Right hindlimb (tissue), 1 donor: ENCODE measurements at regions not wholly inside any gene's neighbourhood (a gene's known extent, or its start where the extent isn't known, plus 50 kb on each side); places are given as distances from the start of the nearest gene placed in this dataset.
"Not testable (repeated sequence)": the region's sequence is repeated elsewhere in the genome, so short reads cannot be mapped to it uniquely, and the experiment has no call there.

ENCODE experiments used
- DNase-seq: peaks from one replicate; pipeline ENCODE4 v3.0.0-alpha.2; 2018

- DNase-seq = no peak
Measured at GRCh38 chr13:104635879-104636278, 1569.7 kb upstream of the SLC10A2 start.

GRCh38 chr13:104634016-104634415 is 1567.8 kb upstream of the SLC10A2 start:
- no peak for DNase-seq

GRCh38 chr13:104632736-104633135 is 1566.5 kb upstream of the SLC10A2 start:
- DNase-seq = no peak

- DNase-seq = no peak
Measured at GRCh38 chr13:104625201-104625600, 1559.0 kb upstream of the SLC10A2 start.

- DNase-seq = no peak
Measured at GRCh38 chr13:104616990-104617389, 1550.8 kb upstream of the SLC10A2 start.

GRCh38 chr13:104614361-104615145 is 1548.3 kb upstream of the SLC10A2 start:
- no peak for DNase-seq

GRCh38 chr13:104608331-104608730 is 1542.1 kb upstream of the SLC10A2 start:
- no peak for DNase-seq

- not testable (repeated sequence) for DNase-seq
Measured at GRCh38 chr13:104605435-104605834, 1539.2 kb upstream of the SLC10A2 start.

- no peak for DNase-seq
Measured at GRCh38 chr13:104597546-104598180, 1531.4 kb upstream of the SLC10A2 start.

GRCh38 chr13:104595511-104595910 is 1529.3 kb upstream of the SLC10A2 start:
- no peak for DNase-seq

- no peak for DNase-seq
Measured at GRCh38 chr13:104594806-104595205, 1528.6 kb upstream of the SLC10A2 start.

GRCh38 chr13:104593693-104594092 is 1527.5 kb upstream of the SLC10A2 start:
- DNase-seq = no peak

- no peak for DNase-seq
Measured at GRCh38 chr13:104593251-104593576, 1527.0 kb upstream of the SLC10A2 start.

GRCh38 chr13:104592545-104593250 is 1526.5 kb upstream of the SLC10A2 start:
- DNase-seq = no peak

GRCh38 chr13:104592127-104592526 is 1525.9 kb upstream of the SLC10A2 start:
- DNase-seq = no peak

GRCh38 chr13:104586051-104586746 is 1520.0 kb upstream of the SLC10A2 start:
- DNase-seq = no peak

GRCh38 chr13:104584481-104584880 is 1518.3 kb upstream of the SLC10A2 start:
- DNase-seq = no peak

GRCh38 chr13:104580931-104581330 is 1514.7 kb upstream of the SLC10A2 start:
- no peak for DNase-seq

- DNase-seq = no peak
Measured at GRCh38 chr13:104577071-104577815, 1511.0 kb upstream of the SLC10A2 start.

- DNase-seq = no peak
Measured at GRCh38 chr13:104571893-104572229, 1505.6 kb upstream of the SLC10A2 start.

- DNase-seq = peak; percentile 83
Measured at GRCh38 chr13:104571161-104571892, 1505.1 kb upstream of the SLC10A2 start.

GRCh38 chr13:104567114-104567513 is 1500.9 kb upstream of the SLC10A2 start:
- DNase-seq = no peak
